AG09319 (cell line): ENCODE measurements at regions not wholly inside any gene's neighbourhood (a gene's known extent, or its start where the extent isn't known, plus 50 kb on each side); places are given as distances from the start of the nearest gene placed in this dataset.

Source experiments
- DNase-seq: peaks from one replicate; pipeline ENCODE4 v3.0.0-alpha.2; 2010; ENCODE audit warnings: low read depth; ENCODE audit errors: extremely low read depth
- TF ChIP-seq, protein P1 (sequence below): IDR thresholded peaks from 2 replicates; pipeline ENCODE4 v1.5.1; 2011; ENCODE audit warnings: low read depth, mild to moderate bottlenecking, inconsistent platforms, low read length, moderate library complexity

DNA sequence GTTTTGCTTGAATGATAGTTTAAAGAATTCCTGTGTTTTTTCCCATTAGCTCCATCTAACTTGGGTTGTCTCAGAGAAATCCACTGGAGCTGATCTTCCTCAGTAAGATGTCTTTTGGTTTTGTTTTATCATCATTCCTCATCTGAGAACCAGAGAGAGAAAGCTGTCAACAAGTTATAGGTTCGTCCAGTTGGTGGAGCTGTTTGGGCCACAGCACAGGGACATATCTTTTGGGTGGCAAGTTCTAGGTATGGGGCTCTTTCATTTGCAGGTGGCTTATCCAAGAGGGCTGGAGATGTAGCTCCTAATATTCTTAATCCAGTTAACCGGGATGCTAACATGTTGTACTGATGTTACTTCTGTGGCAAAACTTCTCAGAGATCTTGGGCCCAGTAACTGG is 174.2 kb downstream of the KCNRG start:
- TF ChIP-seq, protein P1, sequence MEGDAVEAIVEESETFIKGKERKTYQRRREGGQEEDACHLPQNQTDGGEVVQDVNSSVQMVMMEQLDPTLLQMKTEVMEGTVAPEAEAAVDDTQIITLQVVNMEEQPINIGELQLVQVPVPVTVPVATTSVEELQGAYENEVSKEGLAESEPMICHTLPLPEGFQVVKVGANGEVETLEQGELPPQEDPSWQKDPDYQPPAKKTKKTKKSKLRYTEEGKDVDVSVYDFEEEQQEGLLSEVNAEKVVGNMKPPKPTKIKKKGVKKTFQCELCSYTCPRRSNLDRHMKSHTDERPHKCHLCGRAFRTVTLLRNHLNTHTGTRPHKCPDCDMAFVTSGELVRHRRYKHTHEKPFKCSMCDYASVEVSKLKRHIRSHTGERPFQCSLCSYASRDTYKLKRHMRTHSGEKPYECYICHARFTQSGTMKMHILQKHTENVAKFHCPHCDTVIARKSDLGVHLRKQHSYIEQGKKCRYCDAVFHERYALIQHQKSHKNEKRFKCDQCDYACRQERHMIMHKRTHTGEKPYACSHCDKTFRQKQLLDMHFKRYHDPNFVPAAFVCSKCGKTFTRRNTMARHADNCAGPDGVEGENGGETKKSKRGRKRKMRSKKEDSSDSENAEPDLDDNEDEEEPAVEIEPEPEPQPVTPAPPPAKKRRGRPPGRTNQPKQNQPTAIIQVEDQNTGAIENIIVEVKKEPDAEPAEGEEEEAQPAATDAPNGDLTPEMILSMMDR: no peak; the same call in 1 of the 2 replicates
- no peak for DNase-seq

DNA sequence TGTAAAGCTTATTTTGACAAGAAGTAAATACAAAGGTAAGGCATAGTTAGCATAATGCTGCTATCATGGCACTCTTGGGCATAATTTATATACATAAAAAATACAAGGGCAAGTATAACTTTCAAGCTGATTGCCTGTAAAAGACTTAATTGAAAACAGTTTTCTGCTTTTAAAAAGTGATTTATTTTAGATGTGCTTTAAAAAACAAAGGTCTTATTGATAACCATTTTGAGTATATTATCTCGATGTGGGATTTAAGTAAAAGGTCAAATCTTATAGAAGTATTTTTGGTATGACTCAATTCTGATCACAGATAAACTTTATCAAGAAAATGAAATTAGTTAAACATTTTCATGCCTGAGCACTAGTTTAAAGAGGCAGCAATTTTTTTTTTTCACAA is 175.8 kb downstream of the KCNRG start:
- no peak for DNase-seq
- TF ChIP-seq, protein P1: no peak

DNA sequence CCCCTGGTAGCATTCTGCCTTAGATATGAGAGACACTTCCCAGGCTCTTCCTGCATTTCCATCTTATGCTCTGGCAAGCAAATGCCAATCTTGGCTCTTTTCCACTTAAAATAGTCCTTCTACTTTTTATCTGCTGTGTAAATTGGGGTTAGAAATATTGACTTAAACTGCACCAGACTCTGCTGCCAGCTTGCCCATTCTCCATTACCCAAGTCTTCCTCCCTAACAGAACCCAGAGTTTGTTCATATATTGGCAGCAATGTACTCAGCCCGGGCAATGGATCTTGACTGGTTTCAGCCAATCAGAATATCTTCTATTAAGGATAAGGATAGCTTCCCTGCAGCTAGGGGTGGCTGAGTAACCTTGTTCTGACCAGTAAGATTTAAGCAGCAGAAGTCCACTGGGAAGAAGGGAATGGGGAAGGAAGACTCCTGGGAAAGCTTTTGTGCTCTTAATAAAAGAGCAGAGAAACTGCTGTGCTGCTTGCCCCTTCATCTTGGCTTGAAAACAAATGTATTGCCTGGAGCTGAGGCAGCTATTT is 177.1 kb downstream of the KCNRG start:
- DNase-seq: no peak
- TF ChIP-seq, protein P1: no peak

- no peak for DNase-seq
- TF ChIP-seq, protein P1: no peak
Measured at GRCh38 chr13:50195045-50195444, 179.8 kb downstream of the KCNRG start.

DNA sequence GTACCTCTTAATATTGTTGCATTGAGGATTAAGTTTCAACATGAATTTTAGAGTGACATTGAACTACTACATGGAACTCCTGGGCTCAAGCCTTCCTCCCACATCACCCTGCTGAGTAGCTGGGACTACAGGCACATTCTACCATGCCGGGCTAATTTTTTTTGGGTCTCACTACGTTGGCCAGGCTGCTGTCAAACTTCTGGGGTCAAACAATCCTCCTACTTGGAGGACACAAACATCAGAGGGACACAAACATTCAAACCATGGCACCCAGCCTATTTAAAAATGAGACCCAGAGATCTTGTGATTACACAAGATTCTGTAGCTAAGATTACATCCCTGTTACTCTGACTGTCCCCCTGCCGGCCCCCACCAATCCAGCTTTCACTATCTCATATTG is 180.9 kb downstream of the KCNRG start:
- TF ChIP-seq, protein P1: no peak
- DNase-seq: no peak

DNA sequence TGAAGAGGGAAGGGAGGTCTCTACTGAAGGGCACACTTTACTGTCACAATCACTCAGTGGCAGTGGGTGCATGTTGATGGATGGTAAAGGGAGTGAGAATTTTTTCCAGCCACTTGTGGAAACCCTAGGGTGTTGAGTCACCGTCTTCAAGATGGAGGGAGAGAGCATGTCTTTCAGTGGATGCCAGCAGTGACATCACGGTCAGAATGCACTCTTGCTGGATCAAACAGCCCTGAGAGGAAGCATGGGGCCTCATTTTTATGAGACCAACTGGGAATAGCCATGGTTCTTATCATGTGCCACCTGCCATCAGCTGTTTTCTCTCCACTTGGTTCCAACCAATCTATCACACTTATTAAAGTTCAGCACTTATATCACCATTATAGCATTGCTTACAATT is 182.5 kb downstream of the KCNRG start:
- DNase-seq: no peak
- TF ChIP-seq, protein P1: no peak

- TF ChIP-seq, protein P1: no peak
- peak; percentile 14 for DNase-seq
Measured at GRCh38 chr13:50198508-50198907, 183.3 kb downstream of the KCNRG start.
